Common myeloid progenitor, CD34-positive (primary cell): ENCODE measurements at regions not wholly inside any gene's neighbourhood (a gene's known extent, or its start where the extent isn't known, plus 50 kb on each side); places are given as distances from the start of the nearest gene placed in this dataset.

Experiments used
- CTCF ChIA-PET: fragments of 350-600 bp; sonication (Branson Sonifier 250); formaldehyde crosslinking; loops from one replicate; lab custom pipeline; 2021; ENCODE audit warnings: antibody characterized with exemption; lab: Charles Lee
- POLR2A ChIA-PET: fragments of 350-600 bp; sonication (Branson Sonifier 250); formaldehyde crosslinking; loops from one replicate; lab custom pipeline; 2021; ENCODE audit warnings: antibody characterized with exemption; lab: Charles Lee
- DNase-seq, 3 donors: peaks; one replicate each; pipeline versions ENCODE4 v3.0.0 to v3.0.0-alpha.2; 2013
- H3K27ac ChIP-seq, 2 experiments: 1 replicate in 1 of 2; 2 replicates in 1 of 2; pipeline ENCODE4 v1.7.0; 2013; ENCODE audit warnings: inconsistent platforms in 2 of 2, low read length in 2 of 2, mild to moderate bottlenecking in 2 of 2, low read depth in 1 of 2, moderate library complexity in 1 of 2; ENCODE audit not compliant: severe bottlenecking in 2 of 2, insufficient read depth in 1 of 2, poor library complexity in 1 of 2
- H3K27me3 ChIP-seq, 5 experiments: replicated peaks in 2 of 5; 1 replicate in 3 of 5; 2 replicates in 2 of 5; pipeline versions ENCODE4 v1.6.1 to v1.7.0; 2013; ENCODE audit warnings: low read length in 4 of 5, mild to moderate bottlenecking in 2 of 5, moderate library complexity in 2 of 5, inconsistent platforms in 1 of 5; ENCODE audit not compliant: insufficient read depth in 5 of 5, control insufficient read depth in 4 of 5
- H3K36me3 ChIP-seq, 4 experiments: 1 replicate in 2 of 4; 2 replicates in 2 of 4; pipeline versions ENCODE4 v1.6.1 to v1.7.0; 2013; ENCODE audit warnings: low read length in 3 of 4, control low read depth in 1 of 4, mild to moderate bottlenecking in 1 of 4; ENCODE audit not compliant: control insufficient read depth in 4 of 4, insufficient read depth in 4 of 4
- H3K4me1 ChIP-seq, 4 experiments: 1 replicate in 3 of 4; 2 replicates in 1 of 4; pipeline versions ENCODE4 v1.6.1 to v1.7.1; 2013; ENCODE audit warnings: low read length in 3 of 4, mild to moderate bottlenecking in 3 of 4, control low read depth in 1 of 4, inconsistent platforms in 1 of 4, moderate library complexity in 1 of 4; ENCODE audit not compliant: control insufficient read depth in 4 of 4, insufficient read depth in 4 of 4; ENCODE audit errors: control extremely low read depth in 1 of 4
- H3K4me3 ChIP-seq, 7 experiments: 1 replicate in 4 of 7; 2 replicates in 3 of 7; pipeline versions ENCODE4 v1.5.1 to v1.7.0; 2013; ENCODE audit warnings: mild to moderate bottlenecking in 7 of 7, low read length in 6 of 7, moderate library complexity in 6 of 7, inconsistent platforms in 2 of 7, low read depth in 2 of 7, control low read depth in 1 of 7; ENCODE audit not compliant: insufficient read depth in 4 of 7, control insufficient read depth in 1 of 7; ENCODE audit errors: extremely low read depth in 1 of 7
- H3K9me3 ChIP-seq, 5 experiments: 1 replicate in 4 of 5; 2 replicates in 1 of 5; pipeline versions ENCODE4 v1.6.1 to v1.7.1; 2013; ENCODE audit warnings: low read length in 4 of 5, mild to moderate bottlenecking in 2 of 5, inconsistent platforms in 1 of 5, low read depth in 1 of 5, moderate library complexity in 1 of 5; ENCODE audit not compliant: control insufficient read depth in 4 of 5, insufficient read depth in 2 of 5; ENCODE audit errors: control extremely low read depth in 1 of 5
- WGBS: methylation state at CpG from one replicate; pipeline ENCODE4 v1.1.5; 2013; ENCODE audit not compliant: insufficient coverage; 5-methylcytosine and 5-hydroxymethylcytosine counted together

GRCh38 chr1:220323717-220324116 lies 51.5 kb upstream of the RAB3GAP2 start:
- ChIA-PET POLR2A (no interaction called here), CTCF (interaction anchor here (0.8 kb wide), 1 partner anchor 29 kb away, joined by 3 read pairs; no protein-coding TSS in a partner anchor)
- no peaks in the 10 kb centered on the region for H3K9me3 ChIP-seq
- no peak for DNase-seq
- H3K36me3 ChIP-seq: no peaks in the 10 kb centered on the region
- H3K27me3 ChIP-seq: peaks cover 0 to 6% (median 0%) of the 10 kb centered on the region in 5 experiments
- WGBS: 95% methylated on average over 4 of the region's 4 CpGs
- H3K4me1 ChIP-seq: peaks cover 0 to 6% (median 1%) of the 10 kb centered on the region in 4 experiments
- H3K4me3 ChIP-seq: no peak overlapping the region
- no peak overlapping the region for H3K27ac ChIP-seq

GRCh38 chr1:220322570-220322969 lies 50.3 kb upstream of the RAB3GAP2 start:
- no peak overlapping the region for H3K4me3 ChIP-seq
- no peak for DNase-seq
- ChIA-PET POLR2A (no interaction called here), CTCF (no interaction called here)
- H3K27ac ChIP-seq: no peak overlapping the region
- H3K4me1 ChIP-seq: peaks cover 0 to 6% (median 1%) of the 10 kb centered on the region in 4 experiments
- H3K36me3 ChIP-seq: no peaks in the 10 kb centered on the region
- WGBS: 70% methylated on average over 2 of the region's 2 CpGs
- H3K9me3 ChIP-seq: no peaks in the 10 kb centered on the region
- peaks cover 0 to 3% (median 0%) of the 10 kb centered on the region in 5 experiments for H3K27me3 ChIP-seq
